IPS-NIHi7 (cell line): ENCODE measurements at regions not wholly inside any gene's neighbourhood (a gene's known extent, or its start where the extent isn't known, plus 50 kb on each side); places are given as distances from the start of the nearest gene placed in this dataset.
A peak's percentile ranks its signal among the peaks of the same experiment; 100 is the strongest.

Experiments used
- DNase-seq: peaks from one replicate; pipeline ENCODE4 v3.0.0; 2012; ENCODE audit warnings: mixed read lengths; ENCODE audit errors: extremely low spot score

DNA sequence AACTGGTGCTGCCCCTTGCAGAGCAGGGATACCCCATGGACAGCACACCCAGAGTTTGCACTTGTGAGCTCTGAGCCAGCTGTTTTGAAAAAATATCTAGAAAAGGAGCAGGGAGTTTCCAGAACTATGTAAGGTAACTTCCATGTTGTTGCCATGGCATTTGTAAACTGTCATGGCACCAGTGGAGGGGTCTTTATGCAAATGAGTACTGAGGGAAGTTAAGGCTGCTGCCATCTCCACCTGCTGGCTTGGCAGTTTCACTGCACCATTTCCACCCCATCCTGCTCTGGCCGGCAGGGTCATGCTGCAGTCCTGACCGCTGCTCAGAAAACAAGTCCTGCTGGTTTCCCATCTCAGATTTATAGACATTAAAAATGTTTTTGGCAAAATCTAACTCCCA is 52.3 kb upstream of the SNTG2 start:
- peak; percentile 81 for DNase-seq

GRCh38 chr2:897091-897490 is 53.6 kb upstream of the SNTG2 start:
- no peak for DNase-seq

- DNase-seq, result peak; percentile 84
Measured at GRCh38 chr2:893311-893710, 57.3 kb upstream of the SNTG2 start.

GRCh38 chr2:892892-893291 is 57.8 kb upstream of the SNTG2 start:
- no peak for DNase-seq

DNA sequence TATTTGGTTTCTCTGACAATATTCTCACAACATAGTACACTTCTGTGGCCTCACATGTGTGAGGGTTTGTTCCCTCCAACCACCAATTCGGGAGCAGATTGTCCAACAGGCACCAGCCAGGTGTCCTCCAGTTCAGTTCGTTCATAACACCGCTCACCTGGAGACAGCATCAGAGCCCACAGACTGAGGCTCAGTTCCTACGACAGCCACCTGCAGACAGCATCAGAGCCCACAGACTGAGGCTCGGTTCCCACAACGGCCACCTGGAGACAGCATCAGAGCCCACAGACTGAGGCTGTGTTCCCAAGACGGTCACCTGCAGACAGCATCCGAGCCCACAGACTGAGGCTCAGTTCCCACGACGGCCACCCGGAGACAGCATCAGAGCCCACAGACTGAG is 58.2 kb upstream of the SNTG2 start:
- no peak for DNase-seq

DNA sequence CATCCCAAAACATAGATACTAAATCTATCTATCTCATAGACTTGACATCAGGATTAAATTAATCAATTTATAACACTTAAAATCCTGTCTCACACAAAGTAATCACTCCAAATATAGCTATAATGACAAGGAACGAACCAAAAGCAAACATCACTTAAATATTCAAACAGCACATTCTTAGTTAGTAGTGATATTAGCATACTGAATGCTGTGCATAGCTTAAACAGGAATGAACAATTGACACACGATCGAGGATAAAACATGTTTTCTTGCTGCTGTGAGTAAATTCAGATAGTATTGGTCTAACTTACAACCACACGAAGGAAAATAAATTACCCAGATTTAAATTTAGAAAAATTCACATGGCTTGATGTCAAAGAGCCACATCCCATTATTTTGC is 58.9 kb upstream of the SNTG2 start:
- no peak for DNase-seq

GRCh38 chr2:890791-891190 is 59.9 kb upstream of the SNTG2 start:
- DNase-seq, result no peak

GRCh38 chr2:890214-890613 is 60.4 kb upstream of the SNTG2 start:
- peak; percentile 7 for DNase-seq

- DNase-seq, result no peak
Measured at GRCh38 chr2:888906-889566, 61.6 kb upstream of the SNTG2 start.

- no peak for DNase-seq
Measured at GRCh38 chr2:888211-888801, 62.3 kb upstream of the SNTG2 start.

DNA sequence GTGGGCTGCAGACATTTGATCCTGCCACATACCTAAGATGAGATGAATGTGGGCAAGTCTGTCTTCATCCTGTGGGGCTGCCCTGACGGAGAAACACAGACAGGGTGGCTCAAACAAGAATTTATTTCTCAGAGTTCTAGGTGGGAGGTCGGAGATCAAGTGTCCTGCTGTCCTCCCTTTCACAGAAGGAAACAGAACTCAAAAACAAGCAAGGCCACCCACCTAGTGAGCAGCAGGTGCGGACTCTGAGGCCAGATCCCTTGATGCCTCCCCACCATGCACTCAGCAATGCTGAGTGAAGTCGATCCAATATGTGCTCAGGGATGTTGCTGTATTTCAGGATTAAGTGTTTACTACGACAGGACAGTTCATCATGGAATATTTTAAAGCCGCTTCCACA is 63.0 kb upstream of the SNTG2 start:
- DNase-seq, result no peak

GRCh38 chr2:886072-887022 is 64.3 kb upstream of the SNTG2 start:
- DNase-seq, result no peak

- no peak for DNase-seq
Measured at GRCh38 chr2:885230-886071, 65.2 kb upstream of the SNTG2 start.

GRCh38 chr2:883803-884748 is 66.6 kb upstream of the SNTG2 start:
- peak; percentile 10 for DNase-seq

- DNase-seq, result peak; percentile 8
Measured at GRCh38 chr2:883260-883802, 67.3 kb upstream of the SNTG2 start.

- no peak for DNase-seq
Measured at GRCh38 chr2:881204-881918, 69.3 kb upstream of the SNTG2 start.

- no peak for DNase-seq
Measured at GRCh38 chr2:880201-880970, 70.3 kb upstream of the SNTG2 start.

DNA sequence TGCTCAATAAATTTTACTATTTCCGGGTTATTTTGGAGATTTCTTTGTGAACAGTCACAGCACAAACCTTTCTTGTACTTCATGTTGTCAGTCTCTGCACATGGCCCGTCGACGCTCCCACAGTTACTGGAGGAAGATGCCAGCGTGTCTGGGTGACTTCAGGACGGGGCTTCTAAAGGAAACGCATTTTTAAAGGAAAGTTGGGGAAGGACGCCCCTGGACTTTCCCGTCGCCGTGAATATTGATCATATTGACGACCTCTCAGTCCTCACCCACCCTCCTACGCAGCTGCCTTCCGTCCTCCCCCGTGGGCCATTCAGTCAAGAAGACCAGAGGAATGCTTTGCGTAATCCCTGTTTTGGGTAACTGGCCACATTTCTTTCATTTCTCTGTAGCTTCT is 71.1 kb upstream of the SNTG2 start:
- no peak for DNase-seq
